ENCODE measurements at regions not wholly inside any gene's neighbourhood (a gene's known extent, or its start where the extent isn't known, plus 50 kb on each side); places are given as distances from the start of the nearest gene placed in this dataset.

GRCh38 chr6:138655828-138656227, 117.7 kb upstream of the CCDC28A start:
- intact Hi-C loops (cut with DNase I; ENCODE audit: low total_unique reads) = no loop called here
- H3K27ac ChIP-seq = no peak overlapping the region
- TF ChIP-seq POLR2A (IDR thresholded peaks at IDR 0.05) (no peak), CTCF (IDR thresholded peaks at IDR 0.05) (no peak)
- H3K9me3 ChIP-seq = no peaks in the 10 kb centered on the region
- H3K4me3 ChIP-seq = no peak overlapping the region
- H3K4me1 ChIP-seq = no peaks in the 10 kb centered on the region
- no peaks in the 10 kb centered on the region for H3K36me3 ChIP-seq
- no peak for DNase-seq
- no peaks in the 10 kb centered on the region for H3K27me3 ChIP-seq

- DNase-seq = no peak
- Histone ChIP-seq H3K4me3 (no peak overlapping the region), H3K27ac (no peak overlapping the region), H3K4me1 (no peaks in the 10 kb centered on the region), H3K27me3 (no peaks in the 10 kb centered on the region), H3K9me3 (no peaks in the 10 kb centered on the region), H3K36me3 (no peaks in the 10 kb centered on the region)
- TF ChIP-seq CTCF (IDR thresholded peaks at IDR 0.05) (no peak), POLR2A (IDR thresholded peaks at IDR 0.05) (no peak)
- intact Hi-C loops (cut with DNase I; ENCODE audit: low total_unique reads) = no loop called here
Measured at GRCh38 chr6:138656364-138657064, 117.1 kb upstream of the CCDC28A start.

GRCh38 chr6:138657065-138657425, 116.5 kb upstream of the CCDC28A start:
- Histone ChIP-seq H3K27ac (no peak overlapping the region), H3K4me3 (no peak overlapping the region), H3K9me3 (no peaks in the 10 kb centered on the region), H3K36me3 (no peaks in the 10 kb centered on the region), H3K27me3 (no peaks in the 10 kb centered on the region), H3K4me1 (no peaks in the 10 kb centered on the region)
- intact Hi-C loops (cut with DNase I; ENCODE audit: low total_unique reads) = no loop called here
- DNase-seq = no peak
- TF ChIP-seq CTCF (IDR thresholded peaks at IDR 0.05) = no peak

- TF ChIP-seq CTCF (IDR thresholded peaks at IDR 0.05) (no peak), POLR2A (IDR thresholded peaks at IDR 0.05) (no peak)
- Histone ChIP-seq H3K9me3 (no peaks in the 10 kb centered on the region), H3K4me1 (no peaks in the 10 kb centered on the region), H3K27ac (no peak overlapping the region), H3K36me3 (no peaks in the 10 kb centered on the region), H3K27me3 (no peaks in the 10 kb centered on the region), H3K4me3 (no peak overlapping the region)
- no peak for DNase-seq
- intact Hi-C loops (cut with DNase I; ENCODE audit: low total_unique reads) = no loop called here
Measured at GRCh38 chr6:138659998-138660397, 113.6 kb upstream of the CCDC28A start.

- Histone ChIP-seq H3K36me3 (no peaks in the 10 kb centered on the region), H3K27me3 (no peaks in the 10 kb centered on the region), H3K9me3 (no peaks in the 10 kb centered on the region), H3K4me3 (no peak overlapping the region), H3K4me1 (no peaks in the 10 kb centered on the region), H3K27ac (no peak overlapping the region)
- no peak for TF ChIP-seq CTCF (IDR thresholded peaks at IDR 0.05)
- no peak for TF ChIP-seq POLR2A (IDR thresholded peaks at IDR 0.05)
- no peak for DNase-seq
- intact Hi-C loops (cut with DNase I; ENCODE audit: low total_unique reads) = no loop called here
Measured at GRCh38 chr6:138662471-138662870, 111.1 kb upstream of the CCDC28A start.

All from uterus (tissue), 3 donors.